Femur (tissue), 1 donor: ENCODE measurements at regions not wholly inside any gene's neighbourhood (a gene's known extent, or its start where the extent isn't known, plus 50 kb on each side); places are given as distances from the start of the nearest gene placed in this dataset.

Experiments
- DNase-seq: peaks from one replicate; pipeline ENCODE4 v3.0.0-alpha.2; 2017

GRCh38 chr15:31557899-31558298 is 231.3 kb downstream of the KLF13 start:
- no peak for DNase-seq

GRCh38 chr15:31558840-31559239 is 232.2 kb downstream of the KLF13 start:
- no peak for DNase-seq

- DNase-seq, result no peak
Observed at GRCh38 chr15:31559786-31560185, 233.2 kb downstream of the KLF13 start.

GRCh38 chr15:31560643-31561042 is 234.0 kb downstream of the KLF13 start:
- DNase-seq, result no peak

GRCh38 chr15:31561156-31561555 is 234.5 kb downstream of the KLF13 start:
- no peak for DNase-seq

GRCh38 chr15:31563001-31563400 is 236.4 kb downstream of the KLF13 start:
- DNase-seq, result no peak

- no peak for DNase-seq
Observed at GRCh38 chr15:31563421-31563820, 236.8 kb downstream of the KLF13 start.

- no peak for DNase-seq
Observed at GRCh38 chr15:31567861-31568260, 241.2 kb downstream of the KLF13 start.

- no peak for DNase-seq
Observed at GRCh38 chr15:31569836-31570235, 243.2 kb downstream of the KLF13 start.

- DNase-seq, result no peak
Observed at GRCh38 chr15:31570591-31570990, 244.0 kb downstream of the KLF13 start.

- DNase-seq, result no peak
Observed at GRCh38 chr15:31571676-31572075, 245.0 kb downstream of the KLF13 start.

GRCh38 chr15:31573759-31574158 is 247.1 kb downstream of the KLF13 start:
- no peak for DNase-seq

- no peak for DNase-seq
Observed at GRCh38 chr15:31574766-31575165, 248.1 kb downstream of the KLF13 start.

- no peak for DNase-seq
Observed at GRCh38 chr15:31577108-31577507, 250.5 kb downstream of the KLF13 start.

- DNase-seq, result no peak
Observed at GRCh38 chr15:31579282-31579681, 252.6 kb downstream of the KLF13 start.

GRCh38 chr15:31579976-31580375 is 253.3 kb downstream of the KLF13 start:
- DNase-seq, result no peak

GRCh38 chr15:31584195-31584594 is 257.6 kb downstream of the KLF13 start:
- no peak for DNase-seq

- no peak for DNase-seq
Observed at GRCh38 chr15:31585240-31585639, 258.6 kb downstream of the KLF13 start.

GRCh38 chr15:31586841-31587240 is 260.2 kb downstream of the KLF13 start:
- no peak for DNase-seq

GRCh38 chr15:31587583-31587982 is 260.9 kb downstream of the KLF13 start:
- DNase-seq, result no peak

- no peak for DNase-seq
Observed at GRCh38 chr15:31590609-31591008, 264.0 kb downstream of the KLF13 start.

- DNase-seq, result no peak
Observed at GRCh38 chr15:31591908-31592307, 265.3 kb downstream of the KLF13 start.

- no peak for DNase-seq
Observed at GRCh38 chr15:31597466-31597865, 270.8 kb downstream of the KLF13 start.

- no peak for DNase-seq
Observed at GRCh38 chr15:31598620-31599019, 272.0 kb downstream of the KLF13 start.

GRCh38 chr15:31605467-31605931 is 278.9 kb downstream of the KLF13 start:
- DNase-seq, result no peak

- no peak for DNase-seq
Observed at GRCh38 chr15:31606194-31606669, 279.6 kb downstream of the KLF13 start.
